ENCODE measurements at regions not wholly inside any gene's neighbourhood (a gene's known extent, or its start where the extent isn't known, plus 50 kb on each side); places are given as distances from the start of the nearest gene placed in this dataset.

DNA sequence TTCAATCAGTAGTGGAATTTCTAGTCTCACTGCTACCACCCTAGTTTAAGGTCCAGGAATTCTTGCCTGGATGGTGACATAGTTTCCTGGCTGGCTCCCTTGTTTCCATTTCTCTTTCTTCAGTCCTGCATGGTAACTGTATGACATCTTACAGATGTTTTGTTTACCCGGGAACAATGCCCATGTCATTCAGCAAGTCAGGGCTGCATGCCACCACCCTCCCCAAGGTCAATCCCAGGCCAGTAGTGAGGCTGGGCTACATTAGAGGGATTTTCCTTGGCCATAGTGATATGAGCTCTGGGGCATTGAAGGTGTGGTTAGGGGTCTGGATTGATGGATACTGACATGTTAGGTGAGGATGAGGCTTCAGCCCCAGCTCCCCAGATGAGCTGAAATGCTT lies 114.9 kb upstream of the E2F8 start:
- Histone ChIP-seq H3K9me3 (ENCODE audit: insufficient read depth, low read length, severe bottlenecking) (no peaks in the 10 kb centered on the region), H3K4me3 (ENCODE audit: low read depth in 1 of 2, low read length in 2 of 2) (no peak overlapping the region), H3K4me1 (ENCODE audit: insufficient read depth, low read length) (no peaks in the 10 kb centered on the region), H4K20me1 (ENCODE audit: insufficient read depth, low read length) (no peaks in the 10 kb centered on the region), H3K79me2 (ENCODE audit: insufficient read depth, low read length) (no peaks in the 10 kb centered on the region), H3K4me2 (ENCODE audit: insufficient read depth, low read length) (no peak overlapping the region), H3K27me3 (ENCODE audit: insufficient read depth, low read length, poor library complexity) (peaks cover 20% of the 10 kb centered on the region), H3K36me3 (ENCODE audit: insufficient read depth, low read length) (no peaks in the 10 kb centered on the region), H3K9ac (ENCODE audit: low read depth, low read length) (no peak overlapping the region), H3K27ac (ENCODE audit: low read length) (no peak overlapping the region), H2AFZ (ENCODE audit: low read depth, low read length) (no peak overlapping the region)
- no peak for DNase-seq
- no peak for TF ChIP-seq EZH2 (IDR thresholded peaks at IDR 0.05; ENCODE audit: borderline replicate concordance, low read depth, low read length, severe bottlenecking)
- TF ChIP-seq, protein P1, sequence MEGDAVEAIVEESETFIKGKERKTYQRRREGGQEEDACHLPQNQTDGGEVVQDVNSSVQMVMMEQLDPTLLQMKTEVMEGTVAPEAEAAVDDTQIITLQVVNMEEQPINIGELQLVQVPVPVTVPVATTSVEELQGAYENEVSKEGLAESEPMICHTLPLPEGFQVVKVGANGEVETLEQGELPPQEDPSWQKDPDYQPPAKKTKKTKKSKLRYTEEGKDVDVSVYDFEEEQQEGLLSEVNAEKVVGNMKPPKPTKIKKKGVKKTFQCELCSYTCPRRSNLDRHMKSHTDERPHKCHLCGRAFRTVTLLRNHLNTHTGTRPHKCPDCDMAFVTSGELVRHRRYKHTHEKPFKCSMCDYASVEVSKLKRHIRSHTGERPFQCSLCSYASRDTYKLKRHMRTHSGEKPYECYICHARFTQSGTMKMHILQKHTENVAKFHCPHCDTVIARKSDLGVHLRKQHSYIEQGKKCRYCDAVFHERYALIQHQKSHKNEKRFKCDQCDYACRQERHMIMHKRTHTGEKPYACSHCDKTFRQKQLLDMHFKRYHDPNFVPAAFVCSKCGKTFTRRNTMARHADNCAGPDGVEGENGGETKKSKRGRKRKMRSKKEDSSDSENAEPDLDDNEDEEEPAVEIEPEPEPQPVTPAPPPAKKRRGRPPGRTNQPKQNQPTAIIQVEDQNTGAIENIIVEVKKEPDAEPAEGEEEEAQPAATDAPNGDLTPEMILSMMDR (IDR thresholded peaks at IDR 0.05; ENCODE audit: borderline replicate concordance, extremely low read depth, low read length, poor library complexity, severe bottlenecking), result no peak
- ATAC-seq (ENCODE audit: insufficient read depth, low read depth), result no peak

DNA sequence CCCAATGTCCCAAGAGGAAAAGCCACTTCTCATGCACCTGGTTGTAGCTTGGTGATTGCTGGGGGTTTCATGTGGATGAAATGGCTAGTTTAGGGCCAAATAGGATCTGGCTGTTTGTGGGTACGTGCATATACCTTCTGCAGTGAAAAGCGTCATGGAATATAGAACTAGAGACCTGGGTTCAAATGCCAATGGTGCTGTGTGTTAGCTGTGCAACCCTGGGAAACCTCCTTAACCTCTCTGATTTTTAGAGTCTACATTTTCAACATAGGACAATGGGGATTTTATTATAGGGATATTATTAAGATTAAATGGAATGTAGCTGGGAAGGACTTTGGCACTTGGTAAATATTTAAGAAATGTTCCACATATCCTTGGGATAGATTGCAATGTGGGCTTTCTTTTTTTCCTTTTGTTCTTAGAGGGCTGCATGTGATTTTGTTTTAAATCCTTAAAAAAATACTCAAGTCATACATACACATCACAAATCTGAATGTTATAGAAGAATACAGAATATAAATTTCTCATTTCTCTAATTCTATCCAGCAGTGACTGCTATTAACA lies 112.6 kb upstream of the E2F8 start:
- Histone ChIP-seq H3K4me2 (ENCODE audit: insufficient read depth, low read length) (no peak overlapping the region), H3K27me3 (ENCODE audit: insufficient read depth, low read length, poor library complexity) (peaks cover 20% of the 10 kb centered on the region), H4K20me1 (ENCODE audit: insufficient read depth, low read length) (no peaks in the 10 kb centered on the region), H3K79me2 (ENCODE audit: insufficient read depth, low read length) (no peaks in the 10 kb centered on the region), H3K4me1 (ENCODE audit: insufficient read depth, low read length) (no peaks in the 10 kb centered on the region), H3K4me3 (ENCODE audit: low read depth in 1 of 2, low read length in 2 of 2) (no peak overlapping the region), H3K9ac (ENCODE audit: low read depth, low read length) (no peak overlapping the region), H3K27ac (ENCODE audit: low read length) (no peak overlapping the region), H3K36me3 (ENCODE audit: insufficient read depth, low read length) (no peaks in the 10 kb centered on the region), H3K9me3 (ENCODE audit: insufficient read depth, low read length, severe bottlenecking) (no peaks in the 10 kb centered on the region), H2AFZ (ENCODE audit: low read depth, low read length) (no peak overlapping the region)
- DNase-seq, result no peak
- ATAC-seq (ENCODE audit: insufficient read depth, low read depth), result no peak
- TF ChIP-seq EZH2 (IDR thresholded peaks at IDR 0.05; ENCODE audit: borderline replicate concordance, low read depth, low read length, severe bottlenecking), result no peak
- TF ChIP-seq, protein P1 (IDR thresholded peaks at IDR 0.05; ENCODE audit: borderline replicate concordance, extremely low read depth, low read length, poor library complexity, severe bottlenecking), result no peak

DNA sequence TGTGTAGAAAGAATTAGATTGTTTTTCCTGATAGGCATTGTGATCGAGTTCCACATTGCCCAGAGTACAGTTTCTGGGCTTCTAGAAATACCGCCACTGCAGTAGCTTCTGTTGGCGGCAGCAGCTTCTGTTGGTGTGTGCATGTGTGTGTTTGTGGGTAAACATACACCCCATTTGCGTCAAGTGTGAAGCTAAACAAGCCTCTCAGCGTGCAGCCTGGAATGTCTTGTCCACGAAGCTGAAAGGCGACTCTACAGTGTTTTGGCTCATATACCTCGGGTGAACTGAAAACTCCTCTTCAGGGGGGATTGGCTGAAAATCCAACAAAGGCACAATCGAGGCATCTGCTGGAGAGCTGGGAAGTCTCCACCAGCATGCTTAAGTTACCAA lies 112.0 kb upstream of the E2F8 start:
- Histone ChIP-seq H3K36me3 (ENCODE audit: insufficient read depth, low read length) (no peaks in the 10 kb centered on the region), H3K4me1 (ENCODE audit: insufficient read depth, low read length) (no peaks in the 10 kb centered on the region), H3K9me3 (ENCODE audit: insufficient read depth, low read length, severe bottlenecking) (no peaks in the 10 kb centered on the region), H2AFZ (ENCODE audit: low read depth, low read length) (no peak overlapping the region), H3K27me3 (ENCODE audit: insufficient read depth, low read length, poor library complexity) (peaks cover 20% of the 10 kb centered on the region), H3K4me3 (ENCODE audit: low read depth in 1 of 2, low read length in 2 of 2) (no peak overlapping the region), H3K27ac (ENCODE audit: low read length) (no peak overlapping the region), H3K4me2 (ENCODE audit: insufficient read depth, low read length) (no peak overlapping the region), H3K79me2 (ENCODE audit: insufficient read depth, low read length) (no peaks in the 10 kb centered on the region), H4K20me1 (ENCODE audit: insufficient read depth, low read length) (no peaks in the 10 kb centered on the region), H3K9ac (ENCODE audit: low read depth, low read length) (no peak overlapping the region)
- no peak for ATAC-seq (ENCODE audit: insufficient read depth, low read depth)
- TF ChIP-seq, protein P1 (IDR thresholded peaks at IDR 0.05; ENCODE audit: borderline replicate concordance, extremely low read depth, low read length, poor library complexity, severe bottlenecking), result no peak
- no peak for DNase-seq
